ENCODE measurements at regions not wholly inside any gene's neighbourhood (a gene's known extent, or its start where the extent isn't known, plus 50 kb on each side); places are given as distances from the start of the nearest gene placed in this dataset.

GRCh38 chr3:64426551-64426950, 201.3 kb upstream of the PRICKLE2 start:
- peaks cover 0 to 18% (median 2%) of the 10 kb centered on the region in 5 experiments for H3K27me3 ChIP-seq (replicated peaks in 2 of 5; ENCODE audit: control insufficient read depth in 4 of 5, insufficient read depth in 5 of 5, low read length in 4 of 5)

GRCh38 chr3:64422932-64423331, 197.7 kb upstream of the PRICKLE2 start:
- Histone ChIP-seq H3K27ac (ENCODE audit: insufficient read depth in 1 of 2, low read depth in 1 of 2, low read length in 2 of 2, poor library complexity in 1 of 2, severe bottlenecking in 2 of 2) (no peak overlapping the region), H3K36me3 (ENCODE audit: control insufficient read depth in 4 of 4, insufficient read depth in 4 of 4, low read length in 3 of 4) (no peaks in the 10 kb centered on the region), H3K4me3 (ENCODE audit: control insufficient read depth in 1 of 7, extremely low read depth in 1 of 7, insufficient read depth in 4 of 7, low read depth in 2 of 7, low read length in 6 of 7) (no peak overlapping the region), H3K27me3 (replicated peaks in 2 of 5; ENCODE audit: control insufficient read depth in 4 of 5, insufficient read depth in 5 of 5, low read length in 4 of 5) (peaks cover 0 to 25% (median 2%) of the 10 kb centered on the region in 5 experiments), H3K4me1 (ENCODE audit: control extremely low read depth in 1 of 4, control insufficient read depth in 4 of 4, insufficient read depth in 4 of 4, low read length in 3 of 4) (no peaks in the 10 kb centered on the region), H3K9me3 (ENCODE audit: control extremely low read depth in 1 of 5, control insufficient read depth in 4 of 5, insufficient read depth in 2 of 5, low read depth in 1 of 5, low read length in 4 of 5) (no peaks in the 10 kb centered on the region)
- CTCF ChIA-PET = no interaction called here
- POLR2A ChIA-PET = no interaction called here
- WGBS (ENCODE audit: insufficient coverage) = 0% methylated on average over 1 of the region's 4 CpGs
- no peak for DNase-seq

More at GRCh38 chr3:64426551-64426950, 201.3 kb upstream of the PRICKLE2 start:
- no peak overlapping the region for H3K27ac ChIP-seq (ENCODE audit: insufficient read depth in 1 of 2, low read depth in 1 of 2, low read length in 2 of 2, poor library complexity in 1 of 2, severe bottlenecking in 2 of 2)
- POLR2A ChIA-PET = no interaction called here
- H3K4me1 ChIP-seq (ENCODE audit: control extremely low read depth in 1 of 4, control insufficient read depth in 4 of 4, insufficient read depth in 4 of 4, low read length in 3 of 4) = no peaks in the 10 kb centered on the region
- no peak overlapping the region for H3K4me3 ChIP-seq (ENCODE audit: control insufficient read depth in 1 of 7, extremely low read depth in 1 of 7, insufficient read depth in 4 of 7, low read depth in 2 of 7, low read length in 6 of 7)
- CTCF ChIA-PET = no interaction called here
- H3K9me3 ChIP-seq (ENCODE audit: control extremely low read depth in 1 of 5, control insufficient read depth in 4 of 5, insufficient read depth in 2 of 5, low read depth in 1 of 5, low read length in 4 of 5) = peaks cover 0 to 5% (median 0%) of the 10 kb centered on the region in 5 experiments
- 86% methylated on average over 1 of the region's 3 CpGs for WGBS (ENCODE audit: insufficient coverage)
- H3K36me3 ChIP-seq (ENCODE audit: control insufficient read depth in 4 of 4, insufficient read depth in 4 of 4, low read length in 3 of 4) = no peaks in the 10 kb centered on the region
- DNase-seq = no peak

GRCh38 chr3:64422192-64422591, 196.9 kb upstream of the PRICKLE2 start:
- H3K4me1 ChIP-seq (ENCODE audit: control extremely low read depth in 1 of 4, control insufficient read depth in 4 of 4, insufficient read depth in 4 of 4, low read length in 3 of 4) = no peaks in the 10 kb centered on the region
- no peak overlapping the region for H3K4me3 ChIP-seq (ENCODE audit: control insufficient read depth in 1 of 7, extremely low read depth in 1 of 7, insufficient read depth in 4 of 7, low read depth in 2 of 7, low read length in 6 of 7)
- H3K27me3 ChIP-seq (replicated peaks in 2 of 5; ENCODE audit: control insufficient read depth in 4 of 5, insufficient read depth in 5 of 5, low read length in 4 of 5) = peaks cover 0 to 25% (median 2%) of the 10 kb centered on the region in 5 experiments
- H3K36me3 ChIP-seq (ENCODE audit: control insufficient read depth in 4 of 4, insufficient read depth in 4 of 4, low read length in 3 of 4) = no peaks in the 10 kb centered on the region
- POLR2A ChIA-PET = no interaction called here
- WGBS (ENCODE audit: insufficient coverage) = 100% methylated on average over 4 of the region's 7 CpGs
- DNase-seq = no peak
- no peak overlapping the region for H3K27ac ChIP-seq (ENCODE audit: insufficient read depth in 1 of 2, low read depth in 1 of 2, low read length in 2 of 2, poor library complexity in 1 of 2, severe bottlenecking in 2 of 2)
- CTCF ChIA-PET = no interaction called here
- no peaks in the 10 kb centered on the region for H3K9me3 ChIP-seq (ENCODE audit: control extremely low read depth in 1 of 5, control insufficient read depth in 4 of 5, insufficient read depth in 2 of 5, low read depth in 1 of 5, low read length in 4 of 5)

GRCh38 chr3:64417816-64418215, 192.6 kb upstream of the PRICKLE2 start:
- H3K36me3 ChIP-seq (ENCODE audit: control insufficient read depth in 4 of 4, insufficient read depth in 4 of 4, low read length in 3 of 4) = no peaks in the 10 kb centered on the region
- H3K4me3 ChIP-seq (ENCODE audit: control insufficient read depth in 1 of 7, extremely low read depth in 1 of 7, insufficient read depth in 4 of 7, low read depth in 2 of 7, low read length in 6 of 7) = no peak overlapping the region
- H3K27ac ChIP-seq (ENCODE audit: insufficient read depth in 1 of 2, low read depth in 1 of 2, low read length in 2 of 2, poor library complexity in 1 of 2, severe bottlenecking in 2 of 2) = no peak overlapping the region
- POLR2A ChIA-PET = no interaction called here
- H3K9me3 ChIP-seq (ENCODE audit: control extremely low read depth in 1 of 5, control insufficient read depth in 4 of 5, insufficient read depth in 2 of 5, low read depth in 1 of 5, low read length in 4 of 5) = no peaks in the 10 kb centered on the region
- CTCF ChIA-PET = no interaction called here
- H3K27me3 ChIP-seq (replicated peaks in 2 of 5; ENCODE audit: control insufficient read depth in 4 of 5, insufficient read depth in 5 of 5, low read length in 4 of 5) = peaks cover 0 to 13% (median 0%) of the 10 kb centered on the region in 5 experiments
- DNase-seq = peak in 2 of 3 donors; percentile 7 to 31
- 70% methylated on average over 2 of the region's 4 CpGs for WGBS (ENCODE audit: insufficient coverage)
- no peaks in the 10 kb centered on the region for H3K4me1 ChIP-seq (ENCODE audit: control extremely low read depth in 1 of 4, control insufficient read depth in 4 of 4, insufficient read depth in 4 of 4, low read length in 3 of 4)

GRCh38 chr3:64414043-64414442, 188.8 kb upstream of the PRICKLE2 start:
- H3K4me1 ChIP-seq (ENCODE audit: control extremely low read depth in 1 of 4, control insufficient read depth in 4 of 4, insufficient read depth in 4 of 4, low read length in 3 of 4) = no peaks in the 10 kb centered on the region
- ChIA-PET CTCF (interaction anchor here (3.0 kb wide), 1 partner anchor 13 kb away, joined by 11 read pairs; no protein-coding TSS in a partner anchor), POLR2A (no interaction called here)
- 93% methylated on average over 7 of the region's 7 CpGs for WGBS (ENCODE audit: insufficient coverage)
- H3K27me3 ChIP-seq (replicated peaks in 2 of 5; ENCODE audit: control insufficient read depth in 4 of 5, insufficient read depth in 5 of 5, low read length in 4 of 5) = peaks cover 0 to 2% (median 0%) of the 10 kb centered on the region in 5 experiments
- H3K36me3 ChIP-seq (ENCODE audit: control insufficient read depth in 4 of 4, insufficient read depth in 4 of 4, low read length in 3 of 4) = no peaks in the 10 kb centered on the region
- no peak overlapping the region for H3K27ac ChIP-seq (ENCODE audit: insufficient read depth in 1 of 2, low read depth in 1 of 2, low read length in 2 of 2, poor library complexity in 1 of 2, severe bottlenecking in 2 of 2)
- no peak overlapping the region for H3K4me3 ChIP-seq (ENCODE audit: control insufficient read depth in 1 of 7, extremely low read depth in 1 of 7, insufficient read depth in 4 of 7, low read depth in 2 of 7, low read length in 6 of 7)
- no peak for DNase-seq
- H3K9me3 ChIP-seq (ENCODE audit: control extremely low read depth in 1 of 5, control insufficient read depth in 4 of 5, insufficient read depth in 2 of 5, low read depth in 1 of 5, low read length in 4 of 5) = no peaks in the 10 kb centered on the region

GRCh38 chr3:64411101-64411500, 185.8 kb upstream of the PRICKLE2 start:
- 83% methylated on average over 3 of the region's 4 CpGs for WGBS (ENCODE audit: insufficient coverage)
- no peaks in the 10 kb centered on the region for H3K36me3 ChIP-seq (ENCODE audit: control insufficient read depth in 4 of 4, insufficient read depth in 4 of 4, low read length in 3 of 4)
- H3K4me3 ChIP-seq (ENCODE audit: control insufficient read depth in 1 of 7, extremely low read depth in 1 of 7, insufficient read depth in 4 of 7, low read depth in 2 of 7, low read length in 6 of 7) = no peak overlapping the region
- no peaks in the 10 kb centered on the region for H3K4me1 ChIP-seq (ENCODE audit: control extremely low read depth in 1 of 4, control insufficient read depth in 4 of 4, insufficient read depth in 4 of 4, low read length in 3 of 4)
- CTCF ChIA-PET = no interaction called here
- peaks cover 0 to 6% (median 0%) of the 10 kb centered on the region in 5 experiments for H3K27me3 ChIP-seq (replicated peaks in 2 of 5; ENCODE audit: control insufficient read depth in 4 of 5, insufficient read depth in 5 of 5, low read length in 4 of 5)
- POLR2A ChIA-PET = no interaction called here
- DNase-seq = no peak
- no peaks in the 10 kb centered on the region for H3K9me3 ChIP-seq (ENCODE audit: control extremely low read depth in 1 of 5, control insufficient read depth in 4 of 5, insufficient read depth in 2 of 5, low read depth in 1 of 5, low read length in 4 of 5)
- H3K27ac ChIP-seq (ENCODE audit: insufficient read depth in 1 of 2, low read depth in 1 of 2, low read length in 2 of 2, poor library complexity in 1 of 2, severe bottlenecking in 2 of 2) = no peak overlapping the region

- no peak for DNase-seq
- peaks cover 0 to 9% (median 0%) of the 10 kb centered on the region in 5 experiments for H3K27me3 ChIP-seq (replicated peaks in 2 of 5; ENCODE audit: control insufficient read depth in 4 of 5, insufficient read depth in 5 of 5, low read length in 4 of 5)
- H3K9me3 ChIP-seq (ENCODE audit: control extremely low read depth in 1 of 5, control insufficient read depth in 4 of 5, insufficient read depth in 2 of 5, low read depth in 1 of 5, low read length in 4 of 5) = no peaks in the 10 kb centered on the region
- WGBS (ENCODE audit: insufficient coverage) = 93% methylated on average over 4 of the region's 6 CpGs
- no peak overlapping the region for H3K27ac ChIP-seq (ENCODE audit: insufficient read depth in 1 of 2, low read depth in 1 of 2, low read length in 2 of 2, poor library complexity in 1 of 2, severe bottlenecking in 2 of 2)
- H3K4me3 ChIP-seq (ENCODE audit: control insufficient read depth in 1 of 7, extremely low read depth in 1 of 7, insufficient read depth in 4 of 7, low read depth in 2 of 7, low read length in 6 of 7) = no peak overlapping the region
- no peaks in the 10 kb centered on the region for H3K36me3 ChIP-seq (ENCODE audit: control insufficient read depth in 4 of 4, insufficient read depth in 4 of 4, low read length in 3 of 4)
- ChIA-PET POLR2A (no interaction called here), CTCF (interaction anchor here (2.4 kb wide), 1 partner anchor 11 kb away, joined by 9 read pairs; no protein-coding TSS in a partner anchor)
- H3K4me1 ChIP-seq (ENCODE audit: control extremely low read depth in 1 of 4, control insufficient read depth in 4 of 4, insufficient read depth in 4 of 4, low read length in 3 of 4) = no peaks in the 10 kb centered on the region
These were observed 185.0 kb upstream of the PRICKLE2 start for GRCh38 chr3:64410226-64410625.
